SK-N-SH (cell line): ENCODE measurements at regions not wholly inside any gene's neighbourhood (a gene's known extent, or its start where the extent isn't known, plus 50 kb on each side); places are given as distances from the start of the nearest gene placed in this dataset.

ENCODE experiments used
- CTCF ChIA-PET: fragments of 300-600, 350-600 bp; formaldehyde crosslinking; extraction: SDS; loops from one replicate; lab custom pipeline; 2021; lab: Yijun Ruan, JAX
- POLR2A ChIA-PET: fragments of 350-600 bp; sonication (Branson Sonifier 250); formaldehyde crosslinking; extraction: SDS; loops from one replicate; lab custom pipeline; 2020; ENCODE audit warnings: antibody characterized with exemption, inconsistent platforms; lab: Yijun Ruan, JAX
- DNase-seq: peaks from one replicate; pipeline ENCODE4 v3.0.0; 2012
- H2AFZ ChIP-seq: fragments of 200-600 bp; sonication (generic); 2 replicates; pipeline ENCODE4 v1.8.1; 2016; ENCODE audit warnings: antibody characterized with exemption, mild to moderate bottlenecking, low read depth
- H3F3A ChIP-seq: fragments of 200-600 bp; sonication (generic); replicated peaks from 2 replicates; pipeline ENCODE3; 2016; ENCODE audit warnings: antibody characterized with exemption, mild to moderate bottlenecking; ENCODE audit not compliant: insufficient read depth
- H3K27ac ChIP-seq, 2 experiments: fragments of 200-500 bp in 1 of 2; fragments of 200-600 bp in 1 of 2; sonication (Bioruptor generic) in 1 of 2; sonication (generic), shearing (Covaris generic) in 1 of 2; 2 replicates each; pipeline versions ENCODE4 v1.5.1 to v1.6.1; 2014 to 2016; ENCODE audit warnings: low read depth in 2 of 2, inconsistent platforms in 1 of 2, low read length in 1 of 2, mild to moderate bottlenecking in 1 of 2, mixed read lengths in 1 of 2
- H3K27me3 ChIP-seq: fragments of 200-600 bp; sonication (generic), shearing (Covaris generic); 2 replicates; pipeline ENCODE4 v1.6.1; 2016; ENCODE audit warnings: mixed run types; ENCODE audit not compliant: insufficient read depth
- H3K36me3 ChIP-seq, 2 experiments: fragments of 200-500 bp in 1 of 2; fragments of 200-600 bp in 1 of 2; sonication (Bioruptor generic) in 1 of 2; sonication (generic) in 1 of 2; replicated peaks in 1 of 2; 2 replicates each; pipeline versions ENCODE3 to v1.5.1; 2014 to 2016; ENCODE audit warnings: low read length in 1 of 2, mild to moderate bottlenecking in 1 of 2; ENCODE audit not compliant: insufficient read depth in 2 of 2, control insufficient read depth in 1 of 2
- H3K4me1 ChIP-seq, 2 experiments: fragments of 200-500 bp in 1 of 2; fragments of 200-600 bp in 1 of 2; sonication (Bioruptor generic) in 1 of 2; sonication (generic), shearing (Covaris generic) in 1 of 2; 2 replicates each; pipeline versions ENCODE4 v1.5.1 to v1.6.1; 2014 to 2016; ENCODE audit warnings: low read depth in 1 of 2, low read length in 1 of 2, mixed run types in 1 of 2; ENCODE audit not compliant: insufficient read depth in 2 of 2, control insufficient read depth in 1 of 2
- H3K4me2 ChIP-seq: fragments of 200-600 bp; sonication (generic), shearing (Covaris generic); 2 replicates; pipeline ENCODE4 v1.6.1; 2017; ENCODE audit warnings: mixed run types
- H3K4me3 ChIP-seq, 2 experiments: fragments of 200-500 bp in 1 of 2; fragments of 200-600 bp in 1 of 2; sonication (Bioruptor generic) in 1 of 2; sonication (generic), shearing (Covaris generic) in 1 of 2; 2 replicates each; pipeline versions ENCODE4 v1.5.1 to v1.8.1; 2014 to 2016; ENCODE audit warnings: low read depth in 2 of 2, inconsistent platforms in 1 of 2, low read length in 1 of 2, mild to moderate bottlenecking in 1 of 2, mixed read lengths in 1 of 2, moderate library complexity in 1 of 2
- H3K79me2 ChIP-seq: fragments of 200-600 bp; sonication (generic); 2 replicates; pipeline ENCODE4 v1.8.1; 2017; ENCODE audit warnings: mild to moderate bottlenecking; ENCODE audit not compliant: insufficient read depth
- H3K9ac ChIP-seq: fragments of 200-600 bp; sonication (generic); 2 replicates; pipeline ENCODE4 v1.6.1; 2017; ENCODE audit warnings: mixed run types
- H3K9me2 ChIP-seq: fragments of 200-600 bp; sonication (generic); 2 replicates; pipeline ENCODE4 v1.6.1; 2017; ENCODE audit warnings: mixed run types
- H3K9me3 ChIP-seq: fragments of 200-600 bp; sonication (generic); 2 replicates; pipeline ENCODE4 v1.6.1; 2017; ENCODE audit warnings: mixed run types, mild to moderate bottlenecking, moderate library complexity
- H4K20me1 ChIP-seq: fragments of 200-600 bp; sonication (generic); 2 replicates; pipeline ENCODE4 v1.6.1; 2017; ENCODE audit warnings: mild to moderate bottlenecking, mixed run types; ENCODE audit not compliant: insufficient read depth
- EP300 ChIP-seq, 2 experiments: IDR thresholded peaks; 2 replicates each; pipeline versions ENCODE4 v1.4.0 to v1.6.1; 2012; ENCODE audit warnings: borderline replicate concordance in 1 of 2, low read depth in 1 of 2, low read length in 1 of 2
- EZH2phosphoT487 ChIP-seq: fragments of 200-600 bp; sonication (generic); IDR thresholded peaks from 2 replicates; pipeline ENCODE4 v1.6.1; 2017; ENCODE audit warnings: low read depth, mixed run types, mild to moderate bottlenecking, antibody characterized with exemption, moderate library complexity, borderline replicate concordance
- FOSL2 ChIP-seq: IDR thresholded peaks from 2 replicates; pipeline ENCODE4 v1.4.0; 2012; ENCODE audit warnings: low read depth, mild to moderate bottlenecking, moderate library complexity, borderline replicate concordance
- FOXM1 ChIP-seq: IDR thresholded peaks from 2 replicates; pipeline ENCODE4 v1.4.0; 2012; ENCODE audit warnings: low read depth, mild to moderate bottlenecking
- GABPA ChIP-seq: IDR thresholded peaks from 2 replicates; pipeline ENCODE4 v1.4.0; 2012; ENCODE audit warnings: low read depth, mild to moderate bottlenecking
- MEF2A ChIP-seq: IDR thresholded peaks from 2 replicates; pipeline ENCODE4 v1.4.0; 2012; ENCODE audit warnings: low read depth, borderline replicate concordance
- NFIC ChIP-seq: IDR thresholded peaks from 2 replicates; pipeline ENCODE4 v1.4.0; 2012; ENCODE audit warnings: borderline replicate concordance
- NRF1 ChIP-seq: IDR thresholded peaks from 2 replicates; pipeline ENCODE4 v1.6.1; 2012; ENCODE audit warnings: low read depth, mild to moderate bottlenecking, low read length
- POLR2AphosphoS5 ChIP-seq: IDR thresholded peaks from 2 replicates; pipeline ENCODE4 v1.6.1; 2012; ENCODE audit warnings: low read depth, low read length
- RAD21 ChIP-seq: IDR thresholded peaks from 2 replicates; pipeline ENCODE4 v1.6.1; 2012; ENCODE audit warnings: mild to moderate bottlenecking, low read length
- RFX5 ChIP-seq: IDR thresholded peaks from 2 replicates; pipeline ENCODE4 v1.6.1; 2012; ENCODE audit warnings: mild to moderate bottlenecking, improper control_type of control experiment, low read length
- SMC3 ChIP-seq: IDR thresholded peaks from 2 replicates; pipeline ENCODE4 v1.6.1; 2012; ENCODE audit warnings: low read depth, low read length, improper control_type of control experiment
- TCF12 ChIP-seq: IDR thresholded peaks from 2 replicates; pipeline ENCODE4 v1.4.0; 2012
- WGBS: methylation state at CpG from one replicate; pipeline ENCODE4 v1.1.6; 2017; ENCODE audit warnings: low lambda C conversion rate; 5-methylcytosine and 5-hydroxymethylcytosine counted together
- TF ChIP-seq, protein P1 (sequence below): fragments of 150-350 bp; IDR thresholded peaks from 2 replicates; pipeline ENCODE4 v1.6.1; 2017; ENCODE audit warnings: antibody characterized with exemption, low read length, low read depth, borderline replicate concordance
- TF ChIP-seq, protein P2 (sequence below): IDR thresholded peaks from 2 replicates; pipeline ENCODE4 v1.6.1; 2012; ENCODE audit warnings: mild to moderate bottlenecking, low read depth, low read length, moderate library complexity

DNA sequence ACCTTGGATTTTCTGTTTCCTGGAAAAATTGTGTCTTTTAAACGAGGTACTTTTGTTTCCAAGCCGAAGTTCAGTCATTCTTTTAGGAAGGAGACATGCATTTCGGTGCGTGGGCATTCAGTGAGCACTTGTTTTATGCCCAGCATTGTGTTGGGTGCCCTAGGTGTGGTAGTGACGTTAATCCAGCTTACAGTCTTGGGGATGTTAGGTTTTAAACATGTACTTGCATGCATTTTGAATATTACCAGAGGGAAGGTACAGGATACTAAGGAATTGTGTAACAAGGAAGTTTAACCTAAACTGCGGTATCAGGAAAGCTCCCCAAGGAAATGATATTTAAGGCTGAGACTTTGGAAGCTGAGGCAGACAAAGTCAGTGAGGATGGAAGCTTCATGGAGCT, 66.3 kb downstream of the ARHGAP35 start:
- Histone ChIP-seq H4K20me1 (peaks cover 74% of the 10 kb centered on the region), H3K79me2 (peaks cover 100% of the 10 kb centered on the region), H3K27ac (peak overlapping the region; percentile 12 to 13; a peak in 1 of 4 replicates), H3K36me3 (peaks cover 5 to 13% of the 10 kb centered on the region in 2 experiments), H3K9ac (no peak overlapping the region), H2AFZ (no peak overlapping the region), H3K4me1 (peaks cover 14 to 50% of the 10 kb centered on the region in 2 experiments), H3F3A (peaks cover 47% of the 10 kb centered on the region), H3K9me2 (no peaks in the 10 kb centered on the region), H3K9me3 (no peaks in the 10 kb centered on the region), H3K27me3 (no peaks in the 10 kb centered on the region), H3K4me3 (no peak overlapping the region), H3K4me2 (no peak overlapping the region)
- ChIA-PET POLR2A (no interaction called here), CTCF (interaction anchor here (1.3 to 1.7 kb wide), 2 partner anchors 64 to 109 kb away, joined by 3 to 7 read pairs; no protein-coding TSS in a partner anchor)
- no peak for TF ChIP-seq RFX5
- no peak for TF ChIP-seq TCF12
- TF ChIP-seq, protein P1, sequence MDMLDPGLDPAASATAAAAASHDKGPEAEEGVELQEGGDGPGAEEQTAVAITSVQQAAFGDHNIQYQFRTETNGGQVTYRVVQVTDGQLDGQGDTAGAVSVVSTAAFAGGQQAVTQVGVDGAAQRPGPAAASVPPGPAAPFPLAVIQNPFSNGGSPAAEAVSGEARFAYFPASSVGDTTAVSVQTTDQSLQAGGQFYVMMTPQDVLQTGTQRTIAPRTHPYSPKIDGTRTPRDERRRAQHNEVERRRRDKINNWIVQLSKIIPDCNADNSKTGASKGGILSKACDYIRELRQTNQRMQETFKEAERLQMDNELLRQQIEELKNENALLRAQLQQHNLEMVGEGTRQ: no peak
- TF ChIP-seq EZH2phosphoT487: no peak
- TF ChIP-seq SMC3: no peak
- no peak for DNase-seq
- WGBS: 86% methylated on average over 6 of the region's 6 CpGs

DNA sequence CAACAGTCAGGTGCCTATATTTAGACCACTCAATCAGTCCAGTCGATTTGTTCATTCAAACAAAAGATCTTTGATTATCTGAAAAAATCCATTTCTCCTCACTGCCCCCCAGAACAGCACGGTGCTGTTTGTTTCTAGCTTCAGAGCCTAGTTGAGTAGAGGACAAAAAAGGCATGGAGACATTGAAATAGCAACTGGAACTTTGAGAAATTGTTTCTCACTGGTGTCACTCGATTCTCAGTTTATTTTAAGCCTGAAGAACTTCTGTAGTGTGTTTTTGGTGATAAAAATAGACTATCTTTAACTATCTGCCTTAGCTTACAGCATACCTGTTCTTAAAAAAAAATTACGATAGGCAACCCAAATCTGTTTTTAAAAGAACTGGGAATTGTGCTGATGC, 67.1 kb downstream of the ARHGAP35 start:
- H3K9me2 ChIP-seq: no peaks in the 10 kb centered on the region
- H3K27ac ChIP-seq: peak overlapping the region; percentile 36 to 67; a peak in 2 of 4 replicates
- no peaks in the 10 kb centered on the region for H3K9me3 ChIP-seq
- no peaks in the 10 kb centered on the region for H3K27me3 ChIP-seq
- no peak overlapping the region for H2AFZ ChIP-seq
- POLR2A ChIA-PET: no interaction called here
- H3K9ac ChIP-seq: no peak overlapping the region
- peaks cover 16 to 58% of the 10 kb centered on the region in 2 experiments for H3K4me1 ChIP-seq
- peaks cover 0 to 5% of the 10 kb centered on the region in 2 experiments for H3K36me3 ChIP-seq
- H3K79me2 ChIP-seq: peaks cover 100% of the 10 kb centered on the region
- CTCF ChIA-PET: interaction anchor here (1.3 to 2.0 kb wide), 2 partner anchors 63 to 108 kb away, joined by 3 to 11 read pairs; no protein-coding TSS in a partner anchor
- H4K20me1 ChIP-seq: peaks cover 77% of the 10 kb centered on the region
- DNase-seq: no peak
- no peak for TF ChIP-seq NFIC
- TF ChIP-seq POLR2AphosphoS5: no peak
- no peak for TF ChIP-seq GABPA
- no peak for TF ChIP-seq MEF2A
- TF ChIP-seq FOXM1: no peak
- no peak for TF ChIP-seq NRF1
- TF ChIP-seq SMC3: no peak
- TF ChIP-seq FOSL2: no peak
- TF ChIP-seq, protein P2, sequence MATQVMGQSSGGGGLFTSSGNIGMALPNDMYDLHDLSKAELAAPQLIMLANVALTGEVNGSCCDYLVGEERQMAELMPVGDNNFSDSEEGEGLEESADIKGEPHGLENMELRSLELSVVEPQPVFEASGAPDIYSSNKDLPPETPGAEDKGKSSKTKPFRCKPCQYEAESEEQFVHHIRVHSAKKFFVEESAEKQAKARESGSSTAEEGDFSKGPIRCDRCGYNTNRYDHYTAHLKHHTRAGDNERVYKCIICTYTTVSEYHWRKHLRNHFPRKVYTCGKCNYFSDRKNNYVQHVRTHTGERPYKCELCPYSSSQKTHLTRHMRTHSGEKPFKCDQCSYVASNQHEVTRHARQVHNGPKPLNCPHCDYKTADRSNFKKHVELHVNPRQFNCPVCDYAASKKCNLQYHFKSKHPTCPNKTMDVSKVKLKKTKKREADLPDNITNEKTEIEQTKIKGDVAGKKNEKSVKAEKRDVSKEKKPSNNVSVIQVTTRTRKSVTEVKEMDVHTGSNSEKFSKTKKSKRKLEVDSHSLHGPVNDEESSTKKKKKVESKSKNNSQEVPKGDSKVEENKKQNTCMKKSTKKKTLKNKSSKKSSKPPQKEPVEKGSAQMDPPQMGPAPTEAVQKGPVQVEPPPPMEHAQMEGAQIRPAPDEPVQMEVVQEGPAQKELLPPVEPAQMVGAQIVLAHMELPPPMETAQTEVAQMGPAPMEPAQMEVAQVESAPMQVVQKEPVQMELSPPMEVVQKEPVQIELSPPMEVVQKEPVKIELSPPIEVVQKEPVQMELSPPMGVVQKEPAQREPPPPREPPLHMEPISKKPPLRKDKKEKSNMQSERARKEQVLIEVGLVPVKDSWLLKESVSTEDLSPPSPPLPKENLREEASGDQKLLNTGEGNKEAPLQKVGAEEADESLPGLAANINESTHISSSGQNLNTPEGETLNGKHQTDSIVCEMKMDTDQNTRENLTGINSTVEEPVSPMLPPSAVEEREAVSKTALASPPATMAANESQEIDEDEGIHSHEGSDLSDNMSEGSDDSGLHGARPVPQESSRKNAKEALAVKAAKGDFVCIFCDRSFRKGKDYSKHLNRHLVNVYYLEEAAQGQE: no peak
- no peak for TF ChIP-seq RAD21
- TF ChIP-seq EP300 (IDR thresholded peaks at IDR 0.05; ENCODE audit: borderline replicate concordance in 1 of 2, low read depth in 1 of 2, low read length in 1 of 2): no peak
- peaks cover 52% of the 10 kb centered on the region for H3F3A ChIP-seq
- WGBS: 76% methylated on average over 4 of the region's 4 CpGs
- H3K4me2 ChIP-seq: peak overlapping the region; percentile 28; the same call in 1 of the 2 replicates
- H3K4me3 ChIP-seq: no peak overlapping the region
